ENCODE measurements at regions not wholly inside any gene's neighbourhood (a gene's known extent, or its start where the extent isn't known, plus 50 kb on each side); places are given as distances from the start of the nearest gene placed in this dataset.

GRCh38 chr4:55255179-55255578, 90.9 kb upstream of the SRD5A3 start:
- 22 to 64% (median 48%) methylated on average over 1 of the region's 1 CpG for WGBS, 4 donors
- Histone ChIP-seq H3K27me3 (no peaks in the 10 kb centered on the region), H3K4me1 (replicated peaks in 1 of 2) (no peaks in the 10 kb centered on the region), H3K36me3 (replicated peaks in 1 of 2) (no peaks in the 10 kb centered on the region), H3K27ac (no peak overlapping the region), H3K9me3 (replicated peaks in 1 of 3) (no peaks in the 10 kb centered on the region), H3K4me3 (no peak overlapping the region)
- DNase-seq, result no peak
- TF ChIP-seq, protein P1, sequence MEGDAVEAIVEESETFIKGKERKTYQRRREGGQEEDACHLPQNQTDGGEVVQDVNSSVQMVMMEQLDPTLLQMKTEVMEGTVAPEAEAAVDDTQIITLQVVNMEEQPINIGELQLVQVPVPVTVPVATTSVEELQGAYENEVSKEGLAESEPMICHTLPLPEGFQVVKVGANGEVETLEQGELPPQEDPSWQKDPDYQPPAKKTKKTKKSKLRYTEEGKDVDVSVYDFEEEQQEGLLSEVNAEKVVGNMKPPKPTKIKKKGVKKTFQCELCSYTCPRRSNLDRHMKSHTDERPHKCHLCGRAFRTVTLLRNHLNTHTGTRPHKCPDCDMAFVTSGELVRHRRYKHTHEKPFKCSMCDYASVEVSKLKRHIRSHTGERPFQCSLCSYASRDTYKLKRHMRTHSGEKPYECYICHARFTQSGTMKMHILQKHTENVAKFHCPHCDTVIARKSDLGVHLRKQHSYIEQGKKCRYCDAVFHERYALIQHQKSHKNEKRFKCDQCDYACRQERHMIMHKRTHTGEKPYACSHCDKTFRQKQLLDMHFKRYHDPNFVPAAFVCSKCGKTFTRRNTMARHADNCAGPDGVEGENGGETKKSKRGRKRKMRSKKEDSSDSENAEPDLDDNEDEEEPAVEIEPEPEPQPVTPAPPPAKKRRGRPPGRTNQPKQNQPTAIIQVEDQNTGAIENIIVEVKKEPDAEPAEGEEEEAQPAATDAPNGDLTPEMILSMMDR (IDR thresholded peaks at IDR 0.05), result no peak
- no peak for TF ChIP-seq POLR2A (IDR thresholded peaks at IDR 0.05)
- intact Hi-C loops (cut with DNase I), result no loop called here

GRCh38 chr4:55256787-55257186, 89.3 kb upstream of the SRD5A3 start:
- TF ChIP-seq POLR2A (IDR thresholded peaks at IDR 0.05), result no peak
- H3K27me3 ChIP-seq, result no peaks in the 10 kb centered on the region
- DNase-seq, result no peak
- H3K4me3 ChIP-seq, result no peak overlapping the region
- no peak overlapping the region for H3K27ac ChIP-seq
- no peaks in the 10 kb centered on the region for H3K4me1 ChIP-seq (replicated peaks in 1 of 2)
- intact Hi-C loops (cut with DNase I), result no loop called here
- 6 to 18% (median 9%) methylated on average over 5 to 6 of the region's 6 CpGs for WGBS, 4 donors
- no peaks in the 10 kb centered on the region for H3K36me3 ChIP-seq (replicated peaks in 1 of 2)
- H3K9me3 ChIP-seq (replicated peaks in 1 of 3), result no peaks in the 10 kb centered on the region

DNA sequence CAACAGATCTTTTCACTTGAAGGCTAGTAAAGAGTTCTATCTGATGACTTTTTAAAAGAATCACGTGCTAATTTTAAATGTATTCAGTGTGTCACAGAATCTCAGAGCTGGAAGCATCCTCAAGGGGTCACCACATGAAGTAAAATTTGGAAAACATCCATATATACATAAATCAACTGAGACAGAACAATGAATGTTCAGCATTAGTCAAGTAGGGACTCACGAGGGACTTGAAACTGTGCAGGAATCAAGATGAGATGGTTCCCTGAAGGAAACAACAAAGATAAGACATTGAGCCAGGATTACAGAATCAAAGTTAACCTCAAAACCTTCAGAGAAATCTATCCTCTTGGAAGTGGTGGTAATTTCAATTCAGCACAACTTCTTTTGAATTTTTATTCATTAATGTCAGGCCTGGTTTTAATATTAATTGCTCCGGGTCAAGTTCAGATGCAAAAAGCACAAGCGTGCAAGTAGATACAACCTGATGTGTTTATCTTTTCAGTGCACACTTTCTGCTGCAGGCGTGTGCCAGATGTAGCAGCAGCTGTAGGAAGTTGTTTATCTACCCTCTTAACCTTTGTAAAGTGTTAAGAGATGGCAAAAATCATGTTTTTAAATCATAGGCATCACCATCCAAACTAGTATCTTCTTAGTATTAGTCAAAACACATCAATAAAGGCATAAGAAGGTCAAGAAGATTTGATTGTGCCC, 87.7 kb upstream of the SRD5A3 start:
- Histone ChIP-seq H3K27me3 (no peaks in the 10 kb centered on the region), H3K9me3 (replicated peaks in 1 of 3) (no peaks in the 10 kb centered on the region), H3K27ac (no peak overlapping the region), H3K36me3 (replicated peaks in 1 of 2) (no peaks in the 10 kb centered on the region), H3K4me1 (replicated peaks in 1 of 2) (no peaks in the 10 kb centered on the region), H3K4me3 (no peak overlapping the region)
- no peak for DNase-seq
- TF ChIP-seq, protein P1 (IDR thresholded peaks at IDR 0.05), result no peak
- no peak for TF ChIP-seq POLR2A (IDR thresholded peaks at IDR 0.05)
- intact Hi-C loops (cut with DNase I), result no loop called here
- WGBS, 4 donors, result 43 to 52% (median 48%) methylated on average over 5 of the region's 5 CpGs

DNA sequence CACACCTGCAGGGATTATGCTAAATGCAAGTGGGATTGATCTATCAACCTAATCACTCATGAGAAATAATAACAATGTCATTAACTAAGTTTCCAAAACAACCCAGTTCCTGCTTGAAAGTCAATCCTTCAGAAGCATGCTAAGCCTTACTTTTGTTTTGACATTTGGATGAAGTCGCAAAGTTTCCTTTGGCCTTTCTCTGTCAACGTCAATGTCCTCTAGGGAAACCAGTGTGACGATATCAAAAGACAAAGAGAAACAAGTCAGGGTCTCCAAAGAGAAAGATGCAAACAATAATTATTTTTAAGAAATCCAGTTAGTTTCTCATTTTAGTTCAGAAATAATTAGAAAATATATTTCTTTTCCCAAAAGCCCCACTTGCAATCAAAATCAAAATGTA, 86.7 kb upstream of the SRD5A3 start:
- Histone ChIP-seq H3K27ac (no peak overlapping the region), H3K27me3 (no peaks in the 10 kb centered on the region), H3K9me3 (replicated peaks in 1 of 3) (no peaks in the 10 kb centered on the region), H3K4me3 (no peak overlapping the region), H3K36me3 (replicated peaks in 1 of 2) (no peaks in the 10 kb centered on the region), H3K4me1 (replicated peaks in 1 of 2) (no peaks in the 10 kb centered on the region)
- TF ChIP-seq POLR2A (IDR thresholded peaks at IDR 0.05), result no peak
- TF ChIP-seq, protein P1 (IDR thresholded peaks at IDR 0.05), result no peak
- intact Hi-C loops (cut with DNase I), result no loop called here
- WGBS, 4 donors, result 61 to 72% (median 67%) methylated on average over 3 of the region's 3 CpGs
- DNase-seq, result no peak

GRCh38 chr4:55269470-55269869, 76.6 kb upstream of the SRD5A3 start:
- intact Hi-C loops (cut with DNase I), result no loop called here
- no peaks in the 10 kb centered on the region for H3K27me3 ChIP-seq
- H3K36me3 ChIP-seq (replicated peaks in 1 of 2), result no peaks in the 10 kb centered on the region
- 62 to 77% (median 63%) methylated on average over 2 of the region's 2 CpGs for WGBS, 4 donors
- H3K27ac ChIP-seq, result no peak overlapping the region
- no peak for DNase-seq
- H3K4me3 ChIP-seq, result no peak overlapping the region
- no peaks in the 10 kb centered on the region for H3K4me1 ChIP-seq (replicated peaks in 1 of 2)
- TF ChIP-seq, protein P1 (IDR thresholded peaks at IDR 0.05), result no peak
- H3K9me3 ChIP-seq (replicated peaks in 1 of 3), result no peaks in the 10 kb centered on the region

Data from adrenal gland (tissue), 9 donors.